ENCODE measurements at regions not wholly inside any gene's neighbourhood (a gene's known extent, or its start where the extent isn't known, plus 50 kb on each side); places are given as distances from the start of the nearest gene placed in this dataset.
"Not testable (repeated sequence)": the region's sequence is repeated elsewhere in the genome, so short reads cannot be mapped to it uniquely, and the experiment has no call there.

DNA sequence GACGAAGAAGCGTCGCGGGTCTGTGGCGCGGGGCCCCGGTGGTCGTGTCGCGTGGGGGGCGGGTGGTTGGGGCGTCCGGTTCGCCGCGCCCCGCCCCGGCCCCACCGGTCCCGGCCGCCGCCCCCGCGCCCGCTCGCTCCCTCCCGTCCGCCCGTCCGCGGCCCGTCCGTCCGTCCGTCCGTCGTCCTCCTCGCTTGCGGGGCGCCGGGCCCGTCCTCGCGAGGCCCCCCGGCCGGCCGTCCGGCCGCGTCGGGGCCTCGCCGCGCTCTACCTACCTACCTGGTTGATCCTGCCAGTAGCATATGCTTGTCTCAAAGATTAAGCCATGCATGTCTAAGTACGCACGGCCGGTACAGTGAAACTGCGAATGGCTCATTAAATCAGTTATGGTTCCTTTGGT is 1533.5 kb upstream of the TPTE start:
- H3K27me3 ChIP-seq; H3K4me1 ChIP-seq; intact Hi-C loops (cut with DNase I); DNase-seq (ENCODE audit: low spot score in 2 of 2); H3K4me3 ChIP-seq; H3K9me3 ChIP-seq; H3K36me3 ChIP-seq; H3K27ac ChIP-seq: not testable (repeated sequence)
- TF ChIP-seq, protein P1, sequence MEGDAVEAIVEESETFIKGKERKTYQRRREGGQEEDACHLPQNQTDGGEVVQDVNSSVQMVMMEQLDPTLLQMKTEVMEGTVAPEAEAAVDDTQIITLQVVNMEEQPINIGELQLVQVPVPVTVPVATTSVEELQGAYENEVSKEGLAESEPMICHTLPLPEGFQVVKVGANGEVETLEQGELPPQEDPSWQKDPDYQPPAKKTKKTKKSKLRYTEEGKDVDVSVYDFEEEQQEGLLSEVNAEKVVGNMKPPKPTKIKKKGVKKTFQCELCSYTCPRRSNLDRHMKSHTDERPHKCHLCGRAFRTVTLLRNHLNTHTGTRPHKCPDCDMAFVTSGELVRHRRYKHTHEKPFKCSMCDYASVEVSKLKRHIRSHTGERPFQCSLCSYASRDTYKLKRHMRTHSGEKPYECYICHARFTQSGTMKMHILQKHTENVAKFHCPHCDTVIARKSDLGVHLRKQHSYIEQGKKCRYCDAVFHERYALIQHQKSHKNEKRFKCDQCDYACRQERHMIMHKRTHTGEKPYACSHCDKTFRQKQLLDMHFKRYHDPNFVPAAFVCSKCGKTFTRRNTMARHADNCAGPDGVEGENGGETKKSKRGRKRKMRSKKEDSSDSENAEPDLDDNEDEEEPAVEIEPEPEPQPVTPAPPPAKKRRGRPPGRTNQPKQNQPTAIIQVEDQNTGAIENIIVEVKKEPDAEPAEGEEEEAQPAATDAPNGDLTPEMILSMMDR (IDR thresholded peaks at IDR 0.05) = peak in 1 of 3 experiments; percentile 28

DNA sequence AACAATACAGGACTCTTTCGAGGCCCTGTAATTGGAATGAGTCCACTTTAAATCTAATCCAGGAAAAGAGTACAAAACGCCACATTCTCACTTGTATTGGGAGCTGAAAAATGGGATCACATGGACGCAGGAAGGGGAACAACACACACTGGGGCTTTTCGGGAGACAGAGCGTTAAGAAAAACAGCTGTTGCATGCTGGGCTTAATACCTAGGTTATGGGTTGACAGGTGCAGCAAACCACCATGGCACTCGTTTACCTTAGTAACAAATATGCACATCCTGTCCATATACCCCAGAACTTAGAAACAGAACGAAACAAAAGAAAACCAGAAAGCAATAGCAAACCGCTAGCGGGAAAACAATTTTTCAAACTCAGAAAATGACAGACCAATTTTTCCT is 1532.7 kb upstream of the TPTE start:
- TF ChIP-seq, protein P1 (IDR thresholded peaks at IDR 0.05) = no peak
- Histone ChIP-seq H3K27me3 (no peaks in the 10 kb centered on the region), H3K36me3 (no peaks in the 10 kb centered on the region), H3K4me3 (no peak overlapping the region), H3K27ac (no peak overlapping the region), H3K4me1 (no peaks in the 10 kb centered on the region), H3K9me3 (no peaks in the 10 kb centered on the region)
- DNase-seq (ENCODE audit: low spot score in 2 of 2) = no peak
- intact Hi-C loops (cut with DNase I) = no loop called here

DNA sequence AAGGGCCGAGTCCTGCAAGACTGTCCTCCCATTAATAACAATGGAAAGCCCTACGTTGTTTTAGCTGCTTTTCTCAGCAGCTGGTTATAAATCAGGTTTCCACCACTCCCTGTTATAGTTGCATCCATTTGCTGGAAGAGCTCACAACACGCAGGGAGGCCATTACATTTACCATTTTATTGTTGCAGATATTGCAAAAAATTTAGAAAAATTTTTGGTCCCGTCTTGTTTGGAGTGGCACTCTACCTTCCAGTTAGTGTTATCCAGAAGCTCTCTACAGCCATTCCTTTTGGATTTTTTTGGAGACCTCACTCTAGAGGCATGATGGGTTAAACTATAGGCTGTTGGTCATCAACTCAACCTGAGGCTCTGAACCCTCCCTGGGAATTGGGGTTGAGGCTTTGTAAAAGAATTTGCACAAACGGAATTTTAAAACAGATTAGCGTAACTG is 1532.1 kb upstream of the TPTE start:
- Histone ChIP-seq H3K27me3 (no peaks in the 10 kb centered on the region), H3K36me3 (no peaks in the 10 kb centered on the region), H3K9me3 (no peaks in the 10 kb centered on the region), H3K27ac (no peak overlapping the region), H3K4me3 (no peak overlapping the region), H3K4me1 (no peaks in the 10 kb centered on the region)
- TF ChIP-seq, protein P1 (IDR thresholded peaks at IDR 0.05) = no peak
- no peak for DNase-seq (ENCODE audit: low spot score in 2 of 2)
- intact Hi-C loops (cut with DNase I) = no loop called here

DNA sequence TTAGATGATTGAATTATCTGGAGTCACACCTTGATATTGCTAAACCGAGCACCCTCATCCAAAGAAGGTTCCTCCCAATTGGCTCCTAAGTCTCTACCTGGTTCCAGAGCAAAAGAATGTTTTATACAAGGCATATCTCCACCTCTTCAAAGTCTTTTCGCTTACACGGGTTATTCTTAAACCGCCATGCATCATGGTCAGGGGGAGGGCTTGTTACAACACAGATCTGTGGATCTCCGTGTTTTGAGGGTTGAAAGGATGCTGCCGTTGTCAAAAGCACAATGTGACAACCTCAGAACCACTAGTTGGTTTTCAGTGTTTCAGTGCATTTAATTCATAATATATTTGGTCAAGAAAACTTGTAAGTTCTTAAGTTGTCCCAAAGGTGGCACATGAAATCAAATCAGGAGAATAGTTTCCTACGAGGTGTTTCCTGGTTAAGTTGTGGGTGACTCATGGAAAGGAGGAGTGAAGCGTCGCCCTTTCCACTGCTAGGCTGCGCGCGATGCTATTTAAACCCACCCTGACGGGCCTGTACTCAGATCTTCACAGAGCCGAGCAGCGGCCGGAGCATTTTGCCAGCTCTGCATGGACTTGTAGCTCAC is 1531.6 kb upstream of the TPTE start:
- Histone ChIP-seq H3K27me3 (no peaks in the 10 kb centered on the region), H3K4me3 (no peak overlapping the region), H3K4me1 (no peaks in the 10 kb centered on the region), H3K36me3 (no peaks in the 10 kb centered on the region), H3K27ac (no peak overlapping the region), H3K9me3 (no peaks in the 10 kb centered on the region)
- intact Hi-C loops (cut with DNase I) = no loop called here
- DNase-seq (ENCODE audit: low spot score in 2 of 2) = peak in 1 of 2 donors; percentile 51
- TF ChIP-seq, protein P1 (IDR thresholded peaks at IDR 0.05) = no peak

DNA sequence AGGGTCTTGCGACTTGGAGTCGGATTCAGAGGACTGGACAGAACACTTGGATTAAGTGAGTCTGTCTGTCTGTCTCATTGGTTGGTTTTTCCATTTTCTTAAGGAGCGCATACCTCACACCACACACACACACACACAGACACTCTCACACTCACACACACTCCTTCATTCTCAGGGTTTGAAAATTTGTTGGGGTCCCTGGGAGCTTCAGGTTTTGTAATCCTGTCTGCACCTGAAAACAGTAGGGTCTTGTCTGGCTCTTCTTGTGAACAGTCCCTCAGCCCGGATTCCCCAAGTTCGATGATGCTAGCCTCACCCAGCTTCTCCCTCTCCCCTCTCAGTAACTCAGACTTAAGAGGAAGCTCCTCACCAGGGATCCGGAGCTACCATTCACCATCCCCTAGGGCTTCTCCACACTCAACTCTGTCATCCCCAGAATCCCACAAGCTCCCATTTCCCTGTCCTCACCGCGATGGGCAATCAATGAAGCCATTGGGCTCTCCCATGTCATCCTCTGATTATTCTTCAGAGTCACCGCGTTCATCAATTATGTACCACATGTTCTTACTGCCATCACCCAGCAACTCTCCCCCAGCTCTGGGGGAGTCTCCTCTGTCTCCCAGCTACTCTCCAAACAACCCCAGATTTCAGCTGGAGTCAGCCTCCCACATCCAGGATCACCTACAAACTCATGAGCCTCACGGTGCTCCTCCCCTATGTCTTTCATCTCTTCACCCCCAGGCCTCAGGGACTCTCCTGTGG is 1530.9 kb upstream of the TPTE start:
- H3K27ac ChIP-seq = no peak overlapping the region
- H3K27me3 ChIP-seq = no peaks in the 10 kb centered on the region
- H3K36me3 ChIP-seq = no peaks in the 10 kb centered on the region
- no peaks in the 10 kb centered on the region for H3K4me1 ChIP-seq
- H3K9me3 ChIP-seq = no peaks in the 10 kb centered on the region
- intact Hi-C loops (cut with DNase I) = no loop called here
- TF ChIP-seq, protein P1 (IDR thresholded peaks at IDR 0.05) = no peak
- H3K4me3 ChIP-seq = no peak overlapping the region
- DNase-seq (ENCODE audit: low spot score in 2 of 2) = no peak
